CD8-positive, alpha-beta memory T cell (primary cell): ENCODE measurements at regions not wholly inside any gene's neighbourhood (a gene's known extent, or its start where the extent isn't known, plus 50 kb on each side); places are given as distances from the start of the nearest gene placed in this dataset.

Experiments used
- CTCF ChIA-PET: fragments of 350-600 bp; sonication (Branson Sonifier 250); formaldehyde crosslinking; loops from one replicate; lab custom pipeline; 2021; ENCODE audit warnings: antibody characterized with exemption; lab: Charles Lee
- POLR2A ChIA-PET: fragments of 350-600 bp; sonication (Branson Sonifier 250); formaldehyde crosslinking; loops from one replicate; lab custom pipeline; 2021; ENCODE audit warnings: antibody characterized with exemption; lab: Charles Lee
- DNase-seq, 5 donors: peaks; one replicate each; pipeline versions ENCODE4 v3.0.0 to v3.0.0-alpha.2; 2020 to 2022; ENCODE audit warnings: mixed read lengths in 1 of 5
- H3K27ac ChIP-seq: one replicate; pipeline ENCODE4 v1.7.0; 2013; ENCODE audit warnings: low read depth, mild to moderate bottlenecking, low read length, moderate library complexity
- H3K27me3 ChIP-seq: 2 replicates; pipeline ENCODE4 v1.7.0; 2013; ENCODE audit warnings: low read length, mild to moderate bottlenecking; ENCODE audit not compliant: insufficient read depth, poor library complexity, severe bottlenecking
- H3K36me3 ChIP-seq: 2 replicates; pipeline ENCODE4 v1.7.0; 2013; ENCODE audit warnings: mild to moderate bottlenecking, low read length, moderate library complexity; ENCODE audit not compliant: insufficient read depth
- H3K4me1 ChIP-seq: 2 replicates; pipeline ENCODE4 v1.7.0; 2013; ENCODE audit warnings: mild to moderate bottlenecking, low read length, moderate library complexity; ENCODE audit not compliant: insufficient read depth
- H3K4me3 ChIP-seq: 2 replicates; pipeline ENCODE4 v1.7.0; 2013; ENCODE audit warnings: mild to moderate bottlenecking, low read length
- H3K9me3 ChIP-seq: 2 replicates; pipeline ENCODE4 v1.7.0; 2013; ENCODE audit warnings: mild to moderate bottlenecking, low read length
- H3K27ac Mint-ChIP-seq, 8 donors: one replicate each; pipeline ENCODE4 v1.8.0; 2020 to 2021; ENCODE audit warnings: mixed read lengths in 8 of 8, mild to moderate bottlenecking in 6 of 8, inconsistent platforms in 3 of 8, moderate library complexity in 3 of 8
- H3K27me3 Mint-ChIP-seq, 2 donors: one replicate each; pipeline ENCODE4 v1.8.0; 2020 to 2021; ENCODE audit warnings: mixed read lengths in 2 of 2, mild to moderate bottlenecking in 1 of 2, moderate library complexity in 1 of 2
- H3K36me3 Mint-ChIP-seq, 3 donors: one replicate each; pipeline ENCODE4 v1.8.0; 2020 to 2021; ENCODE audit warnings: mixed read lengths in 3 of 3, inconsistent platforms in 1 of 3, mild to moderate bottlenecking in 1 of 3
- H3K4me1 Mint-ChIP-seq, 3 donors: one replicate each; pipeline ENCODE4 v1.8.0; 2020 to 2021; ENCODE audit warnings: mixed read lengths in 3 of 3, inconsistent platforms in 1 of 3, mild to moderate bottlenecking in 1 of 3
- H3K4me3 Mint-ChIP-seq, 7 donors: one replicate each; pipeline ENCODE4 v1.8.0; 2020 to 2021; ENCODE audit warnings: mixed read lengths in 7 of 7, mild to moderate bottlenecking in 6 of 7, moderate library complexity in 4 of 7, inconsistent platforms in 2 of 7
- H3K9me3 Mint-ChIP-seq, 5 donors: one replicate each; pipeline ENCODE4 v1.8.0; 2020 to 2022; ENCODE audit warnings: mixed read lengths in 5 of 5, mild to moderate bottlenecking in 3 of 5, moderate library complexity in 2 of 5, inconsistent platforms in 1 of 5

- Mint-ChIP-seq H3K36me3 (no peaks in the 10 kb centered on the region), H3K9me3 (no peaks in the 10 kb centered on the region), H3K4me3 (peak overlapping the region; percentile 40 to 91 (median 79)), H3K27ac (peak overlapping the region; percentile 78 to 98 (median 92)), H3K27me3 (no peaks in the 10 kb centered on the region), H3K4me1 (peaks cover 19 to 30% (median 20%) of the 10 kb centered on the region in 3 donors)
- Histone ChIP-seq H3K27me3 (no peaks in the 10 kb centered on the region), H3K4me3 (no peak overlapping the region), H3K4me1 (peaks cover 24% of the 10 kb centered on the region), H3K27ac (no peak overlapping the region), H3K9me3 (no peaks in the 10 kb centered on the region), H3K36me3 (no peaks in the 10 kb centered on the region)
- DNase-seq: peak in 3 of 5 donors; percentile 33 to 73 (median 64)
- POLR2A ChIA-PET: interaction anchor here (0.6 to 2.4 kb wide), 3 partner anchors 10 to 112 kb away, joined by 3 to 25 read pairs (median 9); partner anchors contain the start of gene KLF13
- CTCF ChIA-PET: interaction anchor here (0.6 to 1.7 kb wide), 4 partner anchors 149 to 273 kb away, joined by 3 to 12 read pairs (median 4); no protein-coding TSS in a partner anchor
Measured at GRCh38 chr15:31216215-31216911, 110.3 kb upstream of the KLF13 start.

DNA sequence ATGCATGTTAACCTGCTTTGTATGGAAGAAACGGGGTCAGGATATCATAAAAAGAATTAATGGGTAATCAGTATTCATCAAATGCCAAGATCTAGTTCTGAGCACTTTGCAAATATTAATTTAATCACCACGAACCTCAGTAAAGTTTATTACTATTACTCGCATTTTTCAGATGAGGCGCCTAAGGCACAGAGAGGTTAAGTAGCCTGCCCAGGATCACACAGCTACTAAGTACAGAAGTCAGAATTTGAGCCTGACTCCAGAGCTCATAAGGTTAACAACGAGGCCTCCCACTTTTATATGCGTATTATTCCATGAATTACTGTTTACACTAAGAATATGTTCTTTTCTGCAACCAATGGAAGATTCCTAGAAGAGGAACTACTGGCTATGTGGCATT is 109.6 kb upstream of the KLF13 start:
- POLR2A ChIA-PET: interaction anchor here (0.6 to 0.7 kb wide), 2 partner anchors 11 to 112 kb away, joined by 3 to 9 read pairs; no protein-coding TSS in a partner anchor
- Mint-ChIP-seq H3K27me3 (no peaks in the 10 kb centered on the region), H3K27ac (peak overlapping the region; percentile 43 to 98 (median 89)), H3K4me1 (peaks cover 19 to 30% (median 20%) of the 10 kb centered on the region in 3 donors), H3K4me3 (peak overlapping the region in 6 of 7 donors; percentile 40 to 79 (median 76)), H3K9me3 (no peaks in the 10 kb centered on the region), H3K36me3 (no peaks in the 10 kb centered on the region)
- CTCF ChIA-PET: interaction anchor here (0.6 to 1.7 kb wide), 5 partner anchors 49 to 272 kb away, joined by 3 to 12 read pairs (median 5); no protein-coding TSS in a partner anchor
- peaks cover 24% of the 10 kb centered on the region for H3K4me1 ChIP-seq
- no peak for DNase-seq
- no peaks in the 10 kb centered on the region for H3K27me3 ChIP-seq
- no peak overlapping the region for H3K27ac ChIP-seq
- H3K36me3 ChIP-seq: no peaks in the 10 kb centered on the region
- no peak overlapping the region for H3K4me3 ChIP-seq
- no peaks in the 10 kb centered on the region for H3K9me3 ChIP-seq

GRCh38 chr15:31217566-31218270 is 108.9 kb upstream of the KLF13 start:
- Histone ChIP-seq H3K9me3 (no peaks in the 10 kb centered on the region), H3K4me1 (peaks cover 24% of the 10 kb centered on the region), H3K27me3 (no peaks in the 10 kb centered on the region), H3K4me3 (no peak overlapping the region), H3K36me3 (no peaks in the 10 kb centered on the region), H3K27ac (no peak overlapping the region)
- Mint-ChIP-seq H3K27ac (peak overlapping the region in 7 of 8 donors; percentile 43 to 98 (median 91)), H3K4me3 (peak overlapping the region in 1 of 7 donors; percentile 40), H3K9me3 (no peaks in the 10 kb centered on the region), H3K27me3 (no peaks in the 10 kb centered on the region), H3K36me3 (no peaks in the 10 kb centered on the region), H3K4me1 (peaks cover 20 to 35% (median 27%) of the 10 kb centered on the region in 3 donors)
- CTCF ChIA-PET: interaction anchor here (0.9 to 1.7 kb wide), 4 partner anchors 48 to 271 kb away, joined by 3 to 12 read pairs (median 6); no protein-coding TSS in a partner anchor
- POLR2A ChIA-PET: no interaction called here
- no peak for DNase-seq

DNA sequence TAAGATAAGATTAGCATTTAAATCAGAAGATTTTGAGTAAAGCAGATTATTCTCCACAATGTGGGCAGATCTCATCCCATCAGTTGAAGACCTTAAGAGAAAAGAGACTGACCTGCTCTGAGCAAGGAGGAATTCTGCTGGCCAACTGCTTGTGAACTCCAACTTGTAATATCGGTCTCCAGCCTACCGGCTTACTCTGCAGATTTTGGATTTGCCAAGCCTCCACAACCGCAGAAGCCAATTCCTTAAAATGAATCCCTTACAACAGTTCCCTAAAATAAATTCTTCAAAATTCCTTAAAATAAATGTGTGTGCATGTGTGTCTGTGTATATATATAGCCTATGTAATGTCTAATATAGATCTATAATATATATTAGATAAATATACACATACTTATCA is 107.4 kb upstream of the KLF13 start:
- ChIA-PET POLR2A (no interaction called here), CTCF (interaction anchor here (1.1 kb wide), 1 partner anchor 269 kb away, joined by 4 read pairs; no protein-coding TSS in a partner anchor)
- H3K4me1 ChIP-seq: peaks cover 22% of the 10 kb centered on the region

DNA sequence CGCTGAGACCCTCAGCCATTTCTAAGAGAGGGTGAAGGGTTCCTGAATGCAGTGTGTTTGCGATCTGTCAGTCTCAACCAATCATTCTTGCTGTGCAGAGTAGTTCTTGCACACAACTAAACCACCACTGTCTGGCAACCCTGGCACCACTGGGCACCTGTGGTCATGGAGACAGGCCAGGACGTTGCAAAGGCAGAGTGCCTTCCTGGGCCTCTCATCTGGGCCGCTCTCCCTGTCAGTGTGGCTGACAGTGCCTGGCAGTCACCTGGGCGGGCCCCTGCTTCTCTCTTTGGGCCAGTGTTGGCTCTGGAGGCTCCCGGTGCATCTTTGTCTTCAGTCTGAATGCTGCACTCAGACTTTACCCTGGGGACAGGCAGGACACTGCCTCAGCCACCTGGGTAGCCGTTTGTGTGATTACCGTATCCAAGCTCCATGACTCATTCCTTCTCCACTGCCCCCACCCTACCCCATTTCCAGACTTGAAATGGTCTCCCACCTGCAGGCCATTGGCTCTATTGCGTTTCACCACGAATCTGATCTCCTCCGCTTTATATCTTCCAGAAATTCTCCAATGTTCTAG is 104.6 kb upstream of the KLF13 start:
- DNase-seq: no peak
- H3K27ac ChIP-seq: no peak overlapping the region
- no peak overlapping the region for H3K4me3 Mint-ChIP-seq
- no peaks in the 10 kb centered on the region for H3K9me3 Mint-ChIP-seq
- POLR2A ChIA-PET: interaction anchor here (1.0 kb wide), 1 partner anchor 213 kb away, joined by 4 read pairs; no protein-coding TSS in a partner anchor
- H3K9me3 ChIP-seq: no peaks in the 10 kb centered on the region
- CTCF ChIA-PET: interaction anchor here (1.1 to 1.5 kb wide), 2 partner anchors 15 to 213 kb away, joined by 3 to 4 read pairs; no protein-coding TSS in a partner anchor
- H3K36me3 Mint-ChIP-seq: peaks cover 0 to 2% (median 0%) of the 10 kb centered on the region in 3 donors
- peaks cover 13 to 41% (median 26%) of the 10 kb centered on the region in 3 donors for H3K4me1 Mint-ChIP-seq
- no peaks in the 10 kb centered on the region for H3K36me3 ChIP-seq
- peaks cover 3% of the 10 kb centered on the region for H3K4me1 ChIP-seq
- no peak overlapping the region for H3K4me3 ChIP-seq
- peak overlapping the region in 3 of 8 donors; percentile 7 to 26 (median 24) for H3K27ac Mint-ChIP-seq
- H3K27me3 Mint-ChIP-seq: peaks cover 0 to 5% of the 10 kb centered on the region in 2 donors
- H3K27me3 ChIP-seq: no peaks in the 10 kb centered on the region

More for the DNA sequence above, 107.4 kb upstream of the KLF13 start:
- peaks cover 22 to 47% (median 29%) of the 10 kb centered on the region in 3 donors for H3K4me1 Mint-ChIP-seq
- Histone ChIP-seq H3K36me3 (no peaks in the 10 kb centered on the region), H3K27ac (no peak overlapping the region), H3K9me3 (no peaks in the 10 kb centered on the region), H3K4me3 (no peak overlapping the region), H3K27me3 (no peaks in the 10 kb centered on the region)
- H3K27me3 Mint-ChIP-seq: no peaks in the 10 kb centered on the region
- no peaks in the 10 kb centered on the region for H3K9me3 Mint-ChIP-seq
- H3K36me3 Mint-ChIP-seq: no peaks in the 10 kb centered on the region
- peak overlapping the region in 1 of 7 donors; percentile 61 for H3K4me3 Mint-ChIP-seq
- peak overlapping the region in 5 of 8 donors; percentile 47 to 86 (median 68) for H3K27ac Mint-ChIP-seq
- no peak for DNase-seq

- peak overlapping the region in 1 of 8 donors; percentile 26 for H3K27ac Mint-ChIP-seq
- no peak overlapping the region for H3K4me3 Mint-ChIP-seq
- no peak overlapping the region for H3K27ac ChIP-seq
- no peaks in the 10 kb centered on the region for H3K4me1 ChIP-seq
- H3K9me3 Mint-ChIP-seq: no peaks in the 10 kb centered on the region
- peaks cover 11 to 38% (median 22%) of the 10 kb centered on the region in 3 donors for H3K4me1 Mint-ChIP-seq
- H3K36me3 ChIP-seq: no peaks in the 10 kb centered on the region
- CTCF ChIA-PET: interaction anchor here (1.1 to 1.5 kb wide), 2 partner anchors 16 to 212 kb away, joined by 3 to 4 read pairs; no protein-coding TSS in a partner anchor
- no peak for DNase-seq
- H3K27me3 ChIP-seq: no peaks in the 10 kb centered on the region
- no peaks in the 10 kb centered on the region for H3K9me3 ChIP-seq
- peaks cover 0 to 2% (median 0%) of the 10 kb centered on the region in 3 donors for H3K36me3 Mint-ChIP-seq
- POLR2A ChIA-PET: no interaction called here
- peaks cover 0 to 6% of the 10 kb centered on the region in 2 donors for H3K27me3 Mint-ChIP-seq
- H3K4me3 ChIP-seq: no peak overlapping the region
Measured at GRCh38 chr15:31222773-31223341, 103.8 kb upstream of the KLF13 start.
